ENCODE measurements at regions not wholly inside any gene's neighbourhood (a gene's known extent, or its start where the extent isn't known, plus 50 kb on each side); places are given as distances from the start of the nearest gene placed in this dataset.

GRCh38 chr1:239997160-239997514, 94.5 kb upstream of the FMN2 start:
- TF ChIP-seq CTCF (IDR thresholded peaks at IDR 0.05) (no peak), POLR2AphosphoS5 (IDR thresholded peaks at IDR 0.05; ENCODE audit: insufficient read depth in 1 of 2, low read depth in 1 of 2) (no peak), POLR2A (IDR thresholded peaks at IDR 0.05) (no peak)

Measured in vagina (tissue), 2 donors.